Mesenchymal stem cell (in vitro differentiated cells and primary cell): ENCODE measurements at regions not wholly inside any gene's neighbourhood (a gene's known extent, or its start where the extent isn't known, plus 50 kb on each side); places are given as distances from the start of the nearest gene placed in this dataset.

ENCODE experiments used
- DNase-seq: peaks from one replicate; pipeline ENCODE4 v3.0.0-alpha.2; 2013
- H2AFZ ChIP-seq: one replicate; pipeline ENCODE4 v1.6.1; 2013; ENCODE audit warnings: low read depth, mild to moderate bottlenecking, control low read depth, inconsistent platforms, low read length, moderate library complexity
- H2AK5ac ChIP-seq: 2 replicates; pipeline ENCODE4 v1.6.1; 2013; ENCODE audit warnings: low read length, moderate library complexity, mild to moderate bottlenecking, inconsistent platforms; ENCODE audit not compliant: severe bottlenecking
- H2BK120ac ChIP-seq: one replicate; pipeline ENCODE4 v1.6.1; 2013; ENCODE audit warnings: low read depth, mild to moderate bottlenecking, inconsistent platforms, low read length, moderate library complexity
- H2BK12ac ChIP-seq, 2 experiments: one replicate each; pipeline ENCODE4 v1.6.1; 2013; ENCODE audit warnings: inconsistent platforms in 2 of 2, low read length in 2 of 2, mild to moderate bottlenecking in 2 of 2, moderate library complexity in 2 of 2, control low read depth in 1 of 2
- H2BK15ac ChIP-seq: one replicate; pipeline ENCODE4 v1.6.1; 2013; ENCODE audit warnings: mild to moderate bottlenecking, low read depth, inconsistent platforms; ENCODE audit not compliant: poor library complexity, severe bottlenecking
- H2BK5ac ChIP-seq: 2 replicates; pipeline ENCODE4 v1.6.1; 2013; ENCODE audit warnings: low read depth, mild to moderate bottlenecking, low read length, control low read depth, inconsistent platforms; ENCODE audit not compliant: poor library complexity, severe bottlenecking
- H3K14ac ChIP-seq, 2 experiments: one replicate each; pipeline ENCODE4 v1.6.1; 2013; ENCODE audit warnings: inconsistent platforms in 2 of 2, low read length in 2 of 2, control low read depth in 1 of 2, mild to moderate bottlenecking in 1 of 2, moderate library complexity in 1 of 2
- H3K18ac ChIP-seq, 2 experiments: one replicate each; pipeline ENCODE4 v1.6.1; 2013; ENCODE audit warnings: inconsistent platforms in 2 of 2, low read length in 2 of 2, control low read depth in 1 of 2, low read depth in 1 of 2, mild to moderate bottlenecking in 1 of 2
- H3K23ac ChIP-seq, 2 experiments: one replicate each; pipeline ENCODE4 v1.6.1; 2013; ENCODE audit warnings: inconsistent platforms in 2 of 2, low read length in 2 of 2, mild to moderate bottlenecking in 2 of 2, moderate library complexity in 2 of 2, control low read depth in 1 of 2
- H3K27ac ChIP-seq: 2 replicates; pipeline ENCODE4 v1.5.1; 2013; ENCODE audit warnings: mild to moderate bottlenecking, moderate library complexity, low read length, control low read depth, inconsistent platforms; ENCODE audit not compliant: poor library complexity, severe bottlenecking
- H3K27me3 ChIP-seq, 2 experiments: 2 replicates each; pipeline versions ENCODE4 v1.6.1 to v1.7.0; 2013; ENCODE audit warnings: low read length in 2 of 2, mild to moderate bottlenecking in 2 of 2, moderate library complexity in 2 of 2, control low read depth in 1 of 2, inconsistent platforms in 1 of 2; ENCODE audit not compliant: control insufficient read depth in 1 of 2, insufficient read depth in 1 of 2
- H3K36me3 ChIP-seq, 2 experiments: 2 replicates each; pipeline versions ENCODE4 v1.6.1 to v1.7.0; 2013; ENCODE audit warnings: low read length in 2 of 2, control low read depth in 1 of 2, inconsistent platforms in 1 of 2, low read depth in 1 of 2, mild to moderate bottlenecking in 1 of 2; ENCODE audit not compliant: insufficient read depth in 2 of 2, control insufficient read depth in 1 of 2
- H3K4ac ChIP-seq, 2 experiments: one replicate each; pipeline ENCODE4 v1.6.1; 2013; ENCODE audit warnings: inconsistent platforms in 2 of 2, low read length in 2 of 2, mild to moderate bottlenecking in 2 of 2, moderate library complexity in 2 of 2, control low read depth in 1 of 2, low read depth in 1 of 2
- H3K4me1 ChIP-seq: 2 replicates; pipeline ENCODE4 v1.6.1; 2013; ENCODE audit warnings: low read depth, low read length, control low read depth; ENCODE audit not compliant: control insufficient read depth, insufficient read depth
- H3K4me2 ChIP-seq: 2 replicates; pipeline ENCODE4 v1.6.1; 2013; ENCODE audit warnings: low read length, mild to moderate bottlenecking, inconsistent platforms; ENCODE audit not compliant: poor library complexity, severe bottlenecking
- H3K4me3 ChIP-seq, 2 experiments: 2 replicates each; pipeline versions ENCODE4 v1.5.1 to v1.7.0; 2013; ENCODE audit warnings: low read length in 2 of 2, mild to moderate bottlenecking in 2 of 2, control low read depth in 1 of 2, low read depth in 1 of 2; ENCODE audit not compliant: insufficient read depth in 1 of 2
- H3K79me1 ChIP-seq: replicated peaks from 2 replicates; pipeline ENCODE4 v1.6.1; 2013; ENCODE audit warnings: mild to moderate bottlenecking, control low read depth, low read length, inconsistent platforms; ENCODE audit not compliant: poor library complexity, severe bottlenecking
- H3K9ac ChIP-seq: 2 replicates; pipeline ENCODE4 v1.7.0; 2013; ENCODE audit warnings: mild to moderate bottlenecking, low read length, moderate library complexity
- H3K9me3 ChIP-seq: 2 replicates; pipeline ENCODE4 v1.7.0; 2013; ENCODE audit warnings: mild to moderate bottlenecking, low read length; ENCODE audit not compliant: control insufficient read depth
- H4K8ac ChIP-seq: one replicate; pipeline ENCODE4 v1.6.1; 2013; ENCODE audit warnings: inconsistent platforms, mild to moderate bottlenecking, low read length, moderate library complexity
- H4K91ac ChIP-seq: one replicate; pipeline ENCODE4 v1.6.1; 2013; ENCODE audit warnings: mild to moderate bottlenecking, low read length, inconsistent platforms
- WGBS: methylation state at CpG from one replicate; pipeline ENCODE4 v1.1.7; 2013; ENCODE audit warnings: mixed read lengths; 5-methylcytosine and 5-hydroxymethylcytosine counted together

DNA sequence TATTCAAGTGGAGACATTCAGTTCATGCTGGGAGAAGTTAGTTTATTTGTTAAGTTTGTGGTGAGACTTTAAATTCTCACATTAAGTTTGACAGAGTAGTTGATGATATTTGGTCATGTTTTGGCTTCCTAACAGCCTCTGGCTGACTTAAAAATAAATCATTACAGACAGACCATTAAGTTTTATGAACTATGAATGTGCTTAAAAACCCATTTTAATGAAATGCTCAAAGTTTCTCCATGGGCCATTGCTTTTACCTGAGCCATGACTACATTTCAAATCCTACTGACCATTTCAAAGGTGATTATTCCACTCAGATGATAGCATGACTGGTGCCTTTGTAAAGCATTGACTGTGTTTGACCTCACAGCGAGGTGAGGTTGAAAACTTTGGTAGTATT, 192.7 kb downstream of the LRRC70 start:
- H3K18ac ChIP-seq, result no peak overlapping the region
- no peaks in the 10 kb centered on the region for H3K4me1 ChIP-seq
- H3K14ac ChIP-seq, result no peak overlapping the region
- no peak overlapping the region for H2BK5ac ChIP-seq
- no peak overlapping the region for H3K4ac ChIP-seq
- no peaks in the 10 kb centered on the region for H3K79me1 ChIP-seq
- no peak overlapping the region for H2BK120ac ChIP-seq
- H3K27ac ChIP-seq, result no peak overlapping the region
- H3K23ac ChIP-seq, result no peak overlapping the region
- H4K8ac ChIP-seq, result no peak overlapping the region
- no peak overlapping the region for H2AK5ac ChIP-seq
- peaks cover 0 to 5% of the 10 kb centered on the region in 2 experiments for H3K27me3 ChIP-seq
- no peak overlapping the region for H3K4me3 ChIP-seq
- no peak overlapping the region for H3K4me2 ChIP-seq
- DNase-seq, result no peak
- H2BK15ac ChIP-seq, result no peak overlapping the region
- H3K9me3 ChIP-seq, result no peaks in the 10 kb centered on the region
- no peak overlapping the region for H4K91ac ChIP-seq
- no peak overlapping the region for H3K9ac ChIP-seq
- no peak overlapping the region for H2BK12ac ChIP-seq
- no peaks in the 10 kb centered on the region for H3K36me3 ChIP-seq
- WGBS, result 73% methylated on average over 1 of the region's 1 CpG
- H2AFZ ChIP-seq, result no peak overlapping the region

GRCh38 chr5:62767650-62768049, 189.0 kb downstream of the LRRC70 start:
- H3K36me3 ChIP-seq, result no peaks in the 10 kb centered on the region
- H3K23ac ChIP-seq, result no peak overlapping the region
- H3K18ac ChIP-seq, result no peak overlapping the region
- H2AK5ac ChIP-seq, result no peak overlapping the region
- no peak for DNase-seq
- H4K8ac ChIP-seq, result no peak overlapping the region
- H2BK15ac ChIP-seq, result no peak overlapping the region
- no peak overlapping the region for H2BK5ac ChIP-seq
- no peak overlapping the region for H4K91ac ChIP-seq
- no peaks in the 10 kb centered on the region for H3K79me1 ChIP-seq
- WGBS, result no CpG with 5 or more reads among the region's 1 CpG
- no peak overlapping the region for H3K14ac ChIP-seq
- no peaks in the 10 kb centered on the region for H3K9me3 ChIP-seq
- H2AFZ ChIP-seq, result no peak overlapping the region
- no peak overlapping the region for H3K9ac ChIP-seq
- no peak overlapping the region for H3K4me2 ChIP-seq
- H3K4me3 ChIP-seq, result no peak overlapping the region
- peaks cover 0 to 5% of the 10 kb centered on the region in 2 experiments for H3K27me3 ChIP-seq
- no peak overlapping the region for H2BK12ac ChIP-seq
- H3K4ac ChIP-seq, result no peak overlapping the region
- no peak overlapping the region for H3K27ac ChIP-seq
- no peaks in the 10 kb centered on the region for H3K4me1 ChIP-seq
- H2BK120ac ChIP-seq, result no peak overlapping the region

DNA sequence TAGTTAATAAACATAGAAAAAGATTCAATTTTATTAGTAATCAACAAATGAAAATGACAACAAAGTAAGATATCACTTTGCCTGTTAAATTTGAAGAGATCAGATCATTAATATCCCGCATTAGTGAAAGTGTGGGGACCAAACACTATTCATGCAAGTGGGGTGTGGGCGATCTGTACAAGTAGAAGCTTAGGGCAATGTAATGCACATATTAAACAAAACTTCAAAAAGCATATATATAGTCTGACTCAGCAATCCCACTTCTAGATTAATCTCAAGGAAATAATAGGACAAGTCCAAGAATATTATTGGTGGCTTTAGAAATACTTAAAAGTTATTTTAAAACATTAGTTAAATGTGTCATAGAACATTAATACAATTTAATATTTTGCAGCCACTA, 188.5 kb downstream of the LRRC70 start:
- no peak overlapping the region for H3K4me2 ChIP-seq
- no peak overlapping the region for H4K8ac ChIP-seq
- no peaks in the 10 kb centered on the region for H3K79me1 ChIP-seq
- no peak overlapping the region for H3K4me3 ChIP-seq
- H2AK5ac ChIP-seq, result no peak overlapping the region
- no peak overlapping the region for H3K18ac ChIP-seq
- H2AFZ ChIP-seq, result no peak overlapping the region
- H3K36me3 ChIP-seq, result no peaks in the 10 kb centered on the region
- no peak overlapping the region for H4K91ac ChIP-seq
- H3K27ac ChIP-seq, result no peak overlapping the region
- no peak for DNase-seq
- no peak overlapping the region for H3K9ac ChIP-seq
- no peaks in the 10 kb centered on the region for H3K4me1 ChIP-seq
- no peak overlapping the region for H2BK12ac ChIP-seq
- H2BK15ac ChIP-seq, result no peak overlapping the region
- H3K23ac ChIP-seq, result no peak overlapping the region
- no peaks in the 10 kb centered on the region for H3K9me3 ChIP-seq
- H2BK5ac ChIP-seq, result no peak overlapping the region
- no peak overlapping the region for H3K4ac ChIP-seq
- H2BK120ac ChIP-seq, result no peak overlapping the region
- WGBS, result 86% methylated on average over 1 of the region's 2 CpGs
- peaks cover 0 to 5% of the 10 kb centered on the region in 2 experiments for H3K27me3 ChIP-seq
- H3K14ac ChIP-seq, result no peak overlapping the region

GRCh38 chr5:62762503-62762902, 183.9 kb downstream of the LRRC70 start:
- H3K79me1 ChIP-seq, result no peaks in the 10 kb centered on the region
- WGBS, result no CpG with 5 or more reads among the region's 2 CpGs
- no peak overlapping the region for H2BK5ac ChIP-seq
- H2BK120ac ChIP-seq, result no peak overlapping the region
- no peak overlapping the region for H4K91ac ChIP-seq
- DNase-seq, result no peak
- H3K36me3 ChIP-seq, result no peaks in the 10 kb centered on the region
- no peaks in the 10 kb centered on the region for H3K9me3 ChIP-seq
- no peak overlapping the region for H3K4me3 ChIP-seq
- H3K4me1 ChIP-seq, result no peaks in the 10 kb centered on the region
- H3K4ac ChIP-seq, result no peak overlapping the region
- no peak overlapping the region for H3K18ac ChIP-seq
- no peak overlapping the region for H2BK12ac ChIP-seq
- H4K8ac ChIP-seq, result no peak overlapping the region
- no peak overlapping the region for H3K9ac ChIP-seq
- no peak overlapping the region for H2BK15ac ChIP-seq
- H2AFZ ChIP-seq, result no peak overlapping the region
- H3K23ac ChIP-seq, result no peak overlapping the region
- H3K14ac ChIP-seq, result no peak overlapping the region
- H3K4me2 ChIP-seq, result no peak overlapping the region
- H3K27ac ChIP-seq, result no peak overlapping the region
- no peak overlapping the region for H2AK5ac ChIP-seq
- peaks cover 0 to 5% of the 10 kb centered on the region in 2 experiments for H3K27me3 ChIP-seq
